HEK293 (cell line): ENCODE measurements at regions not wholly inside any gene's neighbourhood (a gene's known extent, or its start where the extent isn't known, plus 50 kb on each side); places are given as distances from the start of the nearest gene placed in this dataset.

Experiments used
- CTCF ChIA-PET: fragments of 350-600 bp; formaldehyde crosslinking; extraction: SDS; loops from one replicate; lab custom pipeline; 2021; ENCODE audit warnings: antibody characterized with exemption; lab: Yijun Ruan, JAX
- POLR2A ChIA-PET: fragments of 300-600 bp; formaldehyde crosslinking; extraction: SDS; loops from one replicate; lab custom pipeline; 2020; ENCODE audit warnings: antibody characterized with exemption, inconsistent platforms; lab: Yijun Ruan, JAX
- H3K27ac ChIP-seq: fragments of 200-500 bp; sonication (Bioruptor generic); 2 replicates; pipeline ENCODE4 v1.5.1; 2014; ENCODE audit warnings: low read depth, low read length, control low read depth, inconsistent platforms; ENCODE audit errors: extremely low read depth
- H3K36me3 ChIP-seq, 2 experiments: fragments of 200-500 bp in 1 of 2; sonication (Bioruptor generic) in 1 of 2; 1 replicate in 1 of 2; 2 replicates in 1 of 2; pipeline ENCODE4 v1.5.1; 2014 to 2017; ENCODE audit warnings: inconsistent platforms in 2 of 2, low read length in 2 of 2; ENCODE audit not compliant: control insufficient read depth in 2 of 2, insufficient read depth in 1 of 2
- H3K4me1 ChIP-seq: fragments of 200-500 bp; sonication (Bioruptor generic); 2 replicates; pipeline ENCODE4 v1.5.1; 2014; ENCODE audit warnings: mild to moderate bottlenecking, low read length, inconsistent platforms; ENCODE audit not compliant: control insufficient read depth, insufficient read depth
- H3K4me3 ChIP-seq: 2 replicates; pipeline ENCODE4 v1.5.1; 2011; ENCODE audit warnings: low read depth, mild to moderate bottlenecking, control low read depth, low read length, moderate library complexity
- H3K9me3 ChIP-seq: fragments of 200-500 bp; sonication (Bioruptor generic); 2 replicates; pipeline ENCODE4 v1.5.1; 2014; ENCODE audit warnings: low read depth, low read length, inconsistent platforms; ENCODE audit not compliant: control insufficient read depth, insufficient read depth
- BCL11B ChIP-seq: fragments of 450-650 bp; formaldehyde crosslinking; IDR thresholded peaks from 2 replicates; pipeline ENCODE4 v1.5.1; 2016; ENCODE audit warnings: low read depth, missing biosample characterization, missing genetic modification characterization
- HOXC10 ChIP-seq: sonication (generic); formaldehyde crosslinking; IDR thresholded peaks from 2 replicates; pipeline ENCODE4 v1.8.1; 2023; ENCODE audit warnings: mild to moderate bottlenecking, missing genetic modification reagents
- HOXD13 ChIP-seq: sonication (generic); formaldehyde crosslinking; IDR thresholded peaks from 2 replicates; pipeline ENCODE4 v1.8.0; 2022; ENCODE audit warnings: missing genetic modification reagents, borderline replicate concordance
- PRDM2 ChIP-seq: fragments of 450-650 bp; formaldehyde crosslinking; IDR thresholded peaks from 2 replicates; pipeline ENCODE4 v1.5.1; 2016; ENCODE audit warnings: missing biosample characterization, missing genetic modification characterization, borderline replicate concordance
- SP3 ChIP-seq: fragments of 450-650 bp; formaldehyde crosslinking; IDR thresholded peaks from 2 replicates; pipeline ENCODE4 v1.5.1; 2016; ENCODE audit warnings: missing biosample characterization, missing genetic modification characterization
- ZNF184 ChIP-seq: fragments of 450-650 bp; IDR thresholded peaks from 2 replicates; pipeline ENCODE4 v1.5.1; 2018; ENCODE audit warnings: missing biosample characterization, mild to moderate bottlenecking, missing genetic modification characterization
- ZNF202 ChIP-seq: fragments of 450-650 bp; formaldehyde crosslinking; IDR thresholded peaks from 2 replicates; pipeline ENCODE4 v1.5.1; 2016; ENCODE audit warnings: missing biosample characterization, missing genetic modification characterization, borderline replicate concordance
- ZNF214 ChIP-seq: fragments of 450-650 bp; formaldehyde crosslinking; IDR thresholded peaks from 2 replicates; pipeline ENCODE4 v1.5.1; 2017; ENCODE audit warnings: missing biosample characterization, mild to moderate bottlenecking, missing genetic modification characterization, borderline replicate concordance
- ZNF248 ChIP-seq: fragments of 450-650 bp; formaldehyde crosslinking; IDR thresholded peaks from 2 replicates; pipeline ENCODE4 v1.5.1; 2017; ENCODE audit warnings: missing biosample characterization, missing genetic modification characterization
- ZNF335 ChIP-seq: fragments of 450-650 bp; formaldehyde crosslinking; conservative IDR thresholded peaks from 2 replicates; pipeline ENCODE4 v1.5.1; 2016; ENCODE audit warnings: missing biosample characterization, missing genetic modification characterization
- ZNF423 ChIP-seq: fragments of 450-650 bp; formaldehyde crosslinking; IDR thresholded peaks from 2 replicates; pipeline ENCODE4 v1.5.1; 2016; ENCODE audit warnings: missing biosample characterization, missing genetic modification characterization
- ZNF518A ChIP-seq: fragments of 450-650 bp; formaldehyde crosslinking; conservative IDR thresholded peaks from 2 replicates; pipeline ENCODE4 v1.5.1; 2016; ENCODE audit warnings: low read depth, missing biosample characterization, missing genetic modification characterization
- ZNF571 ChIP-seq: fragments of 450-650 bp; formaldehyde crosslinking; IDR thresholded peaks from 2 replicates; pipeline ENCODE4 v1.5.0; 2017; ENCODE audit warnings: missing biosample characterization, missing genetic modification characterization
- ZNF624 ChIP-seq: fragments of 450-650 bp; formaldehyde crosslinking; IDR thresholded peaks from 2 replicates; pipeline ENCODE4 v1.5.1; 2017; ENCODE audit warnings: missing biosample characterization, missing genetic modification characterization

- H3K4me1 ChIP-seq: no peaks in the 10 kb centered on the region
- CTCF ChIA-PET: no interaction called here
- no peak overlapping the region for H3K27ac ChIP-seq
- H3K9me3 ChIP-seq: no peaks in the 10 kb centered on the region
- no peak overlapping the region for H3K4me3 ChIP-seq
- TF ChIP-seq HOXD13 (CRISPR knock-in tag) (no peak), PRDM2 (tag by site-specific recombination) (no peak), HOXC10 (CRISPR knock-in tag) (no peak), ZNF184 (no peak)
- TF ChIP-seq, all 188 proteins: peak for 0
- no peaks in the 10 kb centered on the region for H3K36me3 ChIP-seq
- POLR2A ChIA-PET: no interaction called here
Observed at GRCh38 chr1:29532751-29533150, 296.4 kb downstream of the PTPRU start.

GRCh38 chr1:29532285-29532684, 296.0 kb downstream of the PTPRU start:
- POLR2A ChIA-PET: no interaction called here

More at GRCh38 chr1:29532285-29532684, 296.0 kb downstream of the PTPRU start:
- Histone ChIP-seq H3K4me3 (no peak overlapping the region), H3K9me3 (no peaks in the 10 kb centered on the region), H3K36me3 (no peaks in the 10 kb centered on the region), H3K27ac (no peak overlapping the region), H3K4me1 (no peaks in the 10 kb centered on the region)
- no peak for TF ChIP-seq ZNF202 (tag by site-specific recombination)
- TF ChIP-seq ZNF248: no peak
- no peak for TF ChIP-seq SP3 (tag by site-specific recombination)
- no peak for TF ChIP-seq BCL11B
- no peak for TF ChIP-seq ZNF624 (tag by site-specific recombination)
- no peak for TF ChIP-seq ZNF571 (tag by site-specific recombination)
- no peak for TF ChIP-seq ZNF518A (tag by site-specific recombination)
- no peak for TF ChIP-seq ZNF423 (tag by site-specific recombination)
- TF ChIP-seq ZNF214 (tag by site-specific recombination): no peak
- no peak for TF ChIP-seq ZNF335 (tag by site-specific recombination)
- CTCF ChIA-PET: no interaction called here
